ENCODE measurements at regions not wholly inside any gene's neighbourhood (a gene's known extent, or its start where the extent isn't known, plus 50 kb on each side); places are given as distances from the start of the nearest gene placed in this dataset.
"Not testable (repeated sequence)": the region's sequence is repeated elsewhere in the genome, so short reads cannot be mapped to it uniquely, and the experiment has no call there.

GRCh38 chr5:111826064-111826463 lies 69.1 kb upstream of the NREP start:
- WGBS, 2 donors, result 94 to 95% methylated on average over 6 of the region's 6 CpGs
- Histone ChIP-seq H3K27me3 (no peaks in the 10 kb centered on the region), H3K4me1 (no peaks in the 10 kb centered on the region), H3K36me3 (no peaks in the 10 kb centered on the region), H3K27ac (no peak overlapping the region), H3K9me3 (no peaks in the 10 kb centered on the region), H3K4me3 (no peak overlapping the region)
- no peak for DNase-seq (ENCODE audit: low spot score in 2 of 2)
- no peak for TF ChIP-seq POLR2A (IDR thresholded peaks at IDR 0.05)
- TF ChIP-seq, protein P1, sequence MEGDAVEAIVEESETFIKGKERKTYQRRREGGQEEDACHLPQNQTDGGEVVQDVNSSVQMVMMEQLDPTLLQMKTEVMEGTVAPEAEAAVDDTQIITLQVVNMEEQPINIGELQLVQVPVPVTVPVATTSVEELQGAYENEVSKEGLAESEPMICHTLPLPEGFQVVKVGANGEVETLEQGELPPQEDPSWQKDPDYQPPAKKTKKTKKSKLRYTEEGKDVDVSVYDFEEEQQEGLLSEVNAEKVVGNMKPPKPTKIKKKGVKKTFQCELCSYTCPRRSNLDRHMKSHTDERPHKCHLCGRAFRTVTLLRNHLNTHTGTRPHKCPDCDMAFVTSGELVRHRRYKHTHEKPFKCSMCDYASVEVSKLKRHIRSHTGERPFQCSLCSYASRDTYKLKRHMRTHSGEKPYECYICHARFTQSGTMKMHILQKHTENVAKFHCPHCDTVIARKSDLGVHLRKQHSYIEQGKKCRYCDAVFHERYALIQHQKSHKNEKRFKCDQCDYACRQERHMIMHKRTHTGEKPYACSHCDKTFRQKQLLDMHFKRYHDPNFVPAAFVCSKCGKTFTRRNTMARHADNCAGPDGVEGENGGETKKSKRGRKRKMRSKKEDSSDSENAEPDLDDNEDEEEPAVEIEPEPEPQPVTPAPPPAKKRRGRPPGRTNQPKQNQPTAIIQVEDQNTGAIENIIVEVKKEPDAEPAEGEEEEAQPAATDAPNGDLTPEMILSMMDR (IDR thresholded peaks at IDR 0.05), result no peak
- TF ChIP-seq EP300 (IDR thresholded peaks at IDR 0.05), result no peak

GRCh38 chr5:111820072-111820471 lies 63.1 kb upstream of the NREP start:
- no peak for TF ChIP-seq EP300 (IDR thresholded peaks at IDR 0.05)
- TF ChIP-seq, protein P1 (IDR thresholded peaks at IDR 0.05), result no peak
- no peak for TF ChIP-seq POLR2A (IDR thresholded peaks at IDR 0.05)

DNA sequence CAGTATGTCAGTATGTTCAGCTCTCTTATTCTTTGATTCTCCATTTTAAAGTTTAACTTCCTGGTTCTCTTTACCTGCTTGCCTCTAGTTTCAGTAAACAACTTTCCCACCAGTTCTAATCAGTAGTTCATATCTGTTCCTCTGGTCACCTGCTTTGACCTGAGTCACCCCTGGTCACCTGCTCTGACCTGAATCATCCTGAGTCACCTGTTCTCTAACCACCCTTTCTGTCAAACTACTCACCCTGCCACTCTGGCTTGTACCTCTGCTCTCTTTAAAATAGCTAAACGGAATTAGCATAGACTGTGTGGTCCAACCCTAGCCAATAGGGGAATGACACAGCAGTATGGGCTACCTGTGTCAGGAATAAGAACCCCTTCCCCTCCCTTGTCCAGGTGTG lies 62.0 kb upstream of the NREP start:
- not testable (repeated sequence) for DNase-seq (ENCODE audit: low spot score in 2 of 2); H3K4me1 ChIP-seq; H3K36me3 ChIP-seq; H3K4me3 ChIP-seq; H3K27me3 ChIP-seq; H3K27ac ChIP-seq; H3K9me3 ChIP-seq
- 97 to 100% methylated on average over 1 of the region's 1 CpG for WGBS, 2 donors

More at GRCh38 chr5:111820072-111820471, 63.1 kb upstream of the NREP start:
- no peaks in the 10 kb centered on the region for H3K4me1 ChIP-seq
- no peak overlapping the region for H3K27ac ChIP-seq
- DNase-seq (ENCODE audit: low spot score in 2 of 2), result no peak
- H3K36me3 ChIP-seq, result no peaks in the 10 kb centered on the region
- peaks cover 0 to 10% (median 0%) of the 10 kb centered on the region in 4 donors for H3K9me3 ChIP-seq
- WGBS, 2 donors, result 62 to 72% methylated on average over 5 of the region's 5 CpGs
- H3K4me3 ChIP-seq, result no peak overlapping the region
- H3K27me3 ChIP-seq, result no peaks in the 10 kb centered on the region

DNA sequence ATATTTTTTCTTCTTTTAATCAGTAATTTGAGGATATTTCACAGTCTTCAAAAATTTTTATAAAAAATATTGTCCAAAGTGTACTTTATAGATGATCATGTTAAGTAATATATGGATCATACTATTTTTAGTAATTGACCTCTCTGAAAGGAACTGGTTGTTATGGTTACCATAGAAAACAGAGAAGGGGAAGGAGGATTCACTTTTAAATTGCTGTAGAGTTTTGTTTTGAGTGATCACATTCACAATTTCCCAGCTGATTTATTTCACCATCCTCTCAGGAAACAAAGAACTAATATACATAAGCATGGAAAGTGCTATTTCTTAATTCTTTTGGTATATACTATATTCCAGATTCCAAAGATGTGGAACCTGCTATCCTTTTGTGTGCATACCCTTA lies 56.5 kb upstream of the NREP start:
- Histone ChIP-seq H3K27me3 (no peaks in the 10 kb centered on the region), H3K27ac (no peak overlapping the region), H3K9me3 (no peaks in the 10 kb centered on the region), H3K4me3 (no peak overlapping the region), H3K36me3 (no peaks in the 10 kb centered on the region), H3K4me1 (no peaks in the 10 kb centered on the region)
- TF ChIP-seq, protein P1 (IDR thresholded peaks at IDR 0.05), result no peak
- TF ChIP-seq EP300 (IDR thresholded peaks at IDR 0.05) (no peak), POLR2A (IDR thresholded peaks at IDR 0.05) (no peak)
- no peak for DNase-seq (ENCODE audit: low spot score in 2 of 2)

GRCh38 chr5:111810112-111810511 lies 53.1 kb upstream of the NREP start:
- DNase-seq (ENCODE audit: low spot score in 2 of 2), result no peak
- H3K36me3 ChIP-seq, result no peaks in the 10 kb centered on the region
- no peaks in the 10 kb centered on the region for H3K27me3 ChIP-seq
- no peak overlapping the region for H3K27ac ChIP-seq
- WGBS, 2 donors, result 53 to 64% methylated on average over 4 of the region's 4 CpGs
- H3K9me3 ChIP-seq, result no peaks in the 10 kb centered on the region
- no peak for TF ChIP-seq POLR2A (IDR thresholded peaks at IDR 0.05)
- H3K4me3 ChIP-seq, result no peak overlapping the region
- no peaks in the 10 kb centered on the region for H3K4me1 ChIP-seq
